K562 (cell line): ENCODE measurements at regions not wholly inside any gene's neighbourhood (a gene's known extent, or its start where the extent isn't known, plus 50 kb on each side); places are given as distances from the start of the nearest gene placed in this dataset.

Experiments
- REST ChIP-seq, 2 experiments: fragments of 450-650 bp; formaldehyde crosslinking in 1 of 2; IDR thresholded peaks; 2 replicates each; pipeline versions ENCODE4 v1.4.0 to v1.6.1; 2014 to 2020; ENCODE audit warnings: mild to moderate bottlenecking in 2 of 2, borderline replicate concordance in 1 of 2, low read depth in 1 of 2
- ZNF124 ChIP-seq: sonication (generic); formaldehyde crosslinking; IDR thresholded peaks from 2 replicates; pipeline ENCODE4 v1.8.1; 2022; ENCODE audit warnings: missing genetic modification reagents

- TF ChIP-seq REST (IDR thresholded peaks at IDR 0.05; ENCODE audit: borderline replicate concordance) (peak; percentile 97), REST (CRISPR knock-in tag; IDR thresholded peaks at IDR 0.05; ENCODE audit: low read depth) (peak; percentile 89), ZNF124 (CRISPR knock-in tag) (no peak)
- TF ChIP-seq, all 486 proteins: peak for 4
These were observed 95.7 kb downstream of the ACTBL2 start (continued) for GRCh38 chr5:57386958-57387357.
